IPS-20b (cell line): ENCODE measurements at regions not wholly inside any gene's neighbourhood (a gene's known extent, or its start where the extent isn't known, plus 50 kb on each side); places are given as distances from the start of the nearest gene placed in this dataset.

Experiments used
- H3K27ac ChIP-seq: one replicate; pipeline ENCODE4 v1.5.1; 2013; ENCODE audit warnings: low read length
- H3K27me3 ChIP-seq: 2 replicates; pipeline ENCODE4 v1.6.1; 2013; ENCODE audit warnings: mild to moderate bottlenecking, low read length, inconsistent platforms; ENCODE audit not compliant: insufficient read depth
- H3K36me3 ChIP-seq: 2 replicates; pipeline ENCODE4 v1.6.1; 2013; ENCODE audit warnings: low read depth, mild to moderate bottlenecking, inconsistent platforms, low read length, moderate library complexity; ENCODE audit not compliant: insufficient read depth
- H3K4me1 ChIP-seq: 2 replicates; pipeline ENCODE4 v1.6.1; 2013; ENCODE audit warnings: mild to moderate bottlenecking, control low read depth, inconsistent platforms, low read length, moderate library complexity; ENCODE audit not compliant: insufficient read depth
- H3K4me3 ChIP-seq: 2 replicates; pipeline ENCODE4 v1.5.1; 2013; ENCODE audit warnings: mild to moderate bottlenecking, low read length, inconsistent platforms
- H3K9ac ChIP-seq: 2 replicates; pipeline ENCODE4 v1.6.1; 2013; ENCODE audit warnings: low read depth, mild to moderate bottlenecking, inconsistent platforms, low read length, moderate library complexity
- H3K9me3 ChIP-seq: 2 replicates; pipeline ENCODE4 v1.6.1; 2013; ENCODE audit warnings: mild to moderate bottlenecking, low read depth, low read length, inconsistent platforms; ENCODE audit not compliant: insufficient read depth

DNA sequence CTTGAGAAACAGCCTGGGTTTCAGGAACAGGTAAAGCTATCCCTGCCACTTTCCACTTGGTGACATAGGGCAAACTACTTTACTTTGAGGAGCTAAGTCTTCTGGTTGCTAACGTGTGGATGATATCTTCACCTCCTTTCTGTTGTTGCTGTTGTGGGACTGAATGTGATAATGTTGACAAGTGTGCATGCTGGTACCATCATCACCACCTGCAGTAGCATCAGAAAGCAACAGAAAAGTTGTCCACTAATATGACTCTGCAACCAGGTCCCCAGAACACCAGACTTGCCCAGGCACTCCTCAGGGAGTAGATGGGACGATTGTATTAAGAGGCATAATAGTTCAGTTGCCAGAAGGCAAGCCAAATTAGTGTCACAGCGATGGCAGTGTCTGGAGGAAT is 203.2 kb upstream of the MCTP2 start:
- Histone ChIP-seq H3K36me3 (no peaks in the 10 kb centered on the region), H3K4me1 (no peaks in the 10 kb centered on the region), H3K27me3 (no peaks in the 10 kb centered on the region), H3K4me3 (no peak overlapping the region), H3K27ac (no peak overlapping the region), H3K9me3 (no peaks in the 10 kb centered on the region), H3K9ac (no peak overlapping the region)

DNA sequence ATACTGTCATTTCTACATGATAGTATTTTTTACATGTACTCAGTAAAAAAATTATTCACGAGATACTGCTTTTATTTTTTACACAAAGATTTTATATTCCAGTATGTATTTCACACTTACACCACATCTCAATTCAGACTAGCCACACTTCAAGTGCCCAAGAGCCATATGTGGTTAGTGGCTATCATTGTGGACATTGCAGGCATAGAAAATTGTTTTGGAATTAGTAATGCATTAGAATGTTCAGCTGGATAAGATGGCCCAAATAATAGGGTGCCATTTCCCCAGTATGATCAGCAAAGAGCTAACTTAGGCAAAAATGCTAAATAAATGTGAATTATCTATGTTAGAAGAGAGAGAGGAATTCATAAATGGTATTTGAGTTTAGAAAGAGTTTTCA is 203.8 kb upstream of the MCTP2 start:
- no peak overlapping the region for H3K9ac ChIP-seq
- H3K27me3 ChIP-seq: no peaks in the 10 kb centered on the region
- H3K36me3 ChIP-seq: no peaks in the 10 kb centered on the region
- H3K9me3 ChIP-seq: no peaks in the 10 kb centered on the region
- no peaks in the 10 kb centered on the region for H3K4me1 ChIP-seq
- no peak overlapping the region for H3K4me3 ChIP-seq
- no peak overlapping the region for H3K27ac ChIP-seq

DNA sequence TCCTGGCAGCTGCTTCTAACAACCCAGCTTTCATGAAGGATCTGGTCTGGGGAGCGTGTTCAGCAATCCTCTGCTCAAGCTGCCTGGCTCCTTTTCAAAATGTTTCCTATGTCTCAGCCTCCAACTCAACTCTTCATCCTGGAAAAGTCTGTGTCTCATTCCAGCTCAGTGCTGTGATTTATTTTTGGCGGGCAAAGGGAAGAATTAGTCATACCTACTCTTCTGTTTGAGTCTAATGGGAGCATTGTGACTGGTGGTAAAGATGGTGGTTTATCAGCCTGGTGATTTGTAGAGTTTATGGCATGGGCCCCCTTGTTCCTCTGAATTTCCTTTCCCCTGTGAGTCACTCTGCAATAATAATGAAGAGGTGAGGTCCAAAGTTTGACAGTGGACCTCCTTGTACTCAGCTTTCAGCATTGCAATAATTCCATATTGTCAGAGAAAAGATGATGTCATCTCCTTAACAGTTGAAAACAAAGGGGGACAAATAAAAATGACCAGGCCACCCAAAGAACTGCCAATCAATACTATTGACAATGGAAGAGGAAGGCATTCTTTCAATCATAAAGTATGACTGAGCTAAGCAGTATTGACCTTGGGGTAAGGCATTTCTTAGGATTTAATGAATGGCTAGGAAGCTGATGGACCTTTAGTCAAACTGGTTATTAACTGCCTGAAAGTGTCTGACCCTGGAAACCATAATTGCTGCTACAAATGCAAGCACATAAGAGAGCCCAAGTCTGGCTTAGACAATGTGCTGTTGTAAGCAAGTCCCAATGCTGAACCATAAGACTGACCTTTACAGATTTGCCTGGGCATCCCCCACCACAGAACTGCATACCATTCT is 204.7 kb upstream of the MCTP2 start:
- no peak overlapping the region for H3K4me3 ChIP-seq
- H3K9ac ChIP-seq: no peak overlapping the region
- no peaks in the 10 kb centered on the region for H3K4me1 ChIP-seq
- H3K36me3 ChIP-seq: no peaks in the 10 kb centered on the region
- no peaks in the 10 kb centered on the region for H3K9me3 ChIP-seq
- H3K27me3 ChIP-seq: no peaks in the 10 kb centered on the region
- no peak overlapping the region for H3K27ac ChIP-seq

DNA sequence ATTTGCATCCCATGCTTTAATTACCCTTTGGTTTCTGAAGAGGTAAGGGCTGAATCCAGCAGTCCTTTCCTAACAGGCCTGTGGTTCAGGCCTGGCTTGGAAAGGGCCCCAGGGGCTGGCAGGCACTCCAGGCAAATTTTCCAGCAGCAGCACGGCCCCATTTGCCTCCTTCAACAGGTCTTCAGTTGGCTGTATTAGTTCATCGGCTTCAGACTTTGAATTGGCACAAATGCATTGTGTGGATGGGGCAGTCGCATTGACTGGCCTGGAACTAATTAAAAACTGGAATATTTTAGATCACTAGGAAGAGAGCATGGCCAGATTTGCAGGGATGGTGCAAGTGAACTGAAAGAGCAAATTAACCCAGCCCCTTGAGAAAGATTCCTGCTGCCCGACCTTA is 207.8 kb upstream of the MCTP2 start:
- Histone ChIP-seq H3K27me3 (no peaks in the 10 kb centered on the region), H3K4me3 (no peak overlapping the region)

DNA sequence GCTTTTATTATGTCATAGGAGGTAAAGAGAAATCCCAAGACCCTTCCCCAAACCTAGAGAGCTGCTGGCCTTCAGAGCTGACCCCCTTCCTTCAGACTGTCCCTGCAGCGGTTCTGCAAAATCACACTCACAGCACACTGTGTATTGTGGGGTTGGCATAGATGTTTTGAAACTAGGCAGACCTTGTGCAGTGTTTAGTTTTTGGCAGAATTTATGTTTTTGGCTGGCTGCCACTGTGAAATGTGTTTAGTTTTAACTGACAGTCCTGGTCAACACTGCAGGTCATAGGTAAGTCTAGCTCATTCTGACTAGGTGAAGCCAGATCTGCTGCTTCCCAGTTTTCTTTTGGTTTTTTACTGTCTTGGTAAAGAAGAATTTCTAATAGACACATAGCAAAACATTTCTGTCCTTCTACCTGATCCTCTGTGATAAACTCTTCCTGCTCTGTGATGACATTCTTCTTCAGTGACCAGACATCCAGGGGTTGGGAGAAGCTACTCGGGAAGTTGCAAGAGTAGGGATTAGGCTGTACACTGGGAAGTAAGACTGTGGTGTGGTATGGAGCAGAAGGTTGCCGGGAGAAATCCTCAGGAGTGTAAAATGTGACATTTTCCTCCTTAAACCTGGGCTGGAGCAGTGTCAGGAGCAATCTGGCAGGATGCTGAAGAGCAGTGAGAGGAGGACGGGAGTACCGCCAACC is 209.6 kb upstream of the MCTP2 start:
- no peaks in the 10 kb centered on the region for H3K9me3 ChIP-seq
- H3K27me3 ChIP-seq: no peaks in the 10 kb centered on the region
- H3K4me3 ChIP-seq: no peak overlapping the region
- H3K9ac ChIP-seq: no peak overlapping the region
- H3K27ac ChIP-seq: no peak overlapping the region
- no peaks in the 10 kb centered on the region for H3K36me3 ChIP-seq
- no peaks in the 10 kb centered on the region for H3K4me1 ChIP-seq

More for the DNA sequence above, 207.8 kb upstream of the MCTP2 start:
- H3K9ac ChIP-seq: no peak overlapping the region
- H3K4me1 ChIP-seq: no peaks in the 10 kb centered on the region
- H3K27ac ChIP-seq: no peak overlapping the region
- no peaks in the 10 kb centered on the region for H3K9me3 ChIP-seq
- H3K36me3 ChIP-seq: no peaks in the 10 kb centered on the region

DNA sequence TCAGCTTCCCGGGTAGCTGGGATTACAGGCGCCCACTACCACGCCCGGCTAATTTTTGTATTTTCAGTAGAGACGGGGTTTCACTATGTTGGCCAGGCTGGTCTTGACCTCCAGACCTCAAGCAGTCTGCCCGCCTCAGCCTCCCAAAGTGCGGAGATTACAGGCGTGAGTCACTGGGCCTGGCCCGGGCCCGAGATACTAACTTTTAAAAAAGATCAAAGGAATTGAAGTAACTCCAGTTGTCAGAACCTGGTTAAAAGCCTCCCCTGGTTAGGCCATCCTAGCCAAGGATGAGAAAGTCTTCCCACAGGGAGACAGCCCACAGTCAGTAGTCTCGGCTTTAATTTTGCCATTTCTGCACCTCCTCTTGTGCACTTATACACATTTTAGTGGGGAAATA is 212.3 kb upstream of the MCTP2 start:
- Histone ChIP-seq H3K9me3 (no peaks in the 10 kb centered on the region), H3K36me3 (no peaks in the 10 kb centered on the region), H3K27me3 (no peaks in the 10 kb centered on the region), H3K9ac (no peak overlapping the region), H3K27ac (no peak overlapping the region), H3K4me1 (no peaks in the 10 kb centered on the region), H3K4me3 (no peak overlapping the region)

DNA sequence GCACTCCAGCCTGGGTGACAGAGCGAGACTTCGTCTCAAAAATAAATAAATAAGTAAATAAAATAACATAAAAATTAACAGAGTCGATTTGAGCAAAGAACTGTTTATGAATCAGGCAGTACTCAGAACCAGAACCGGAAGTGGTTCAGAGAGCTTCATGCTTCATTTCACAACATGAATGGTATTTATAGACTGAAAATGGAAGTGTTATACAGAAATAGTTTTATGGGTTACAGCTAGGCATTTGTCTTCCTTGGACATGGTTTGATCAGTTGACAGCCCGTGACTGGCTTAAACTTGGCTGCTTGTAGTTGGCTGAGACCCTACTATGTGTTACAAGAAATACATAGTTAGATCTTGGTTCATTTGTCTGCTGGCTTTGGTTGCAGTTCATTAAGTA is 216.0 kb upstream of the MCTP2 start:
- H3K36me3 ChIP-seq: no peaks in the 10 kb centered on the region
- no peak overlapping the region for H3K27ac ChIP-seq
- H3K9ac ChIP-seq: no peak overlapping the region
- H3K4me3 ChIP-seq: no peak overlapping the region
- no peaks in the 10 kb centered on the region for H3K27me3 ChIP-seq
- peaks cover 8% of the 10 kb centered on the region; the same call in 1 of the 2 replicates for H3K4me1 ChIP-seq
- no peaks in the 10 kb centered on the region for H3K9me3 ChIP-seq

DNA sequence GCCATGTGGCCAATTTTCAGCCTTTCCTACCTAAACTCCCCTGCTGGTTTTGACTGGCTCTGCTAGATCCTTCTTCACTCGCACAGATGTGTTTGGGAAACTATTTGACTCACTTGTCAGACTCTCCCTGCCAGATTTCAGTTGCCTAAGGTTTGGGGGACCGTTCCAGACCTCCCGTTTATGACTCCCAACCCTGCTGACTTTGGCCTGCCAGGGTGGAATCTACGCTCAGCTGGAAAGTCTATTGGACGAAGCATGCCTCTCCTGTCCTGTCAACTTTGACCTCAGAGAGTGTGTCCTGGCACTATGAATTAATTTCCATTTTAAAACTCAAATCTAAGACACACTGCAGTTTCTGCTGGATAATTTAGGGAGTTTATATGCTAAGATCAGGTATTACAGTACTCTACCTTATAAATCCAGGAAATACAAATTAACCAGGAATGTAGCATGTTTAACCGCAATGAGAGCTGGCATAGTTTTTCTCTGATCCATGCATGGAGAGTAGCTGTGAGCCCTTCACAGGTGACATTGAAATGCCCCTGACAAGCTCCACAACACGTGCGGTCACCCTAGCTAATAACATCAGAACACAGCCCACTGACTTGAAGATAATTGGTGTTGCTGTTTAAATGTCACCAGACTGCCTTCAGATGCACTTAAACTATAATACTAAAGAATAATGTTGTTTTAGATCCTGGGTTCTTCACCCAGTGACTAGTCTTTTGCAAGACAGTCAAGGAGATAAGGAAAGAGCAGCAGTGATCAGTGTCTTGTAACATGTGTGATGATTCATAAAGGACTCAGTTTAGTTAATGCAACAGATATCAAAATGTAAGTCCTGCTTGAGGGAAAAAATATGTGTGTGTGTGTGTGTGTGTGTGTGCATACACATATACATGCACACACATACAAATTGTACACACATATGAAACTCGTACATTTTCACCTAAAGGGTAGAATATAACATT is 223.0 kb upstream of the MCTP2 start:
- Histone ChIP-seq H3K9me3 (0 out of 2 replicates have a peak, but pooled peaks cover 4% of the 10 kb centered on the region), H3K4me3 (no peak overlapping the region), H3K9ac (no peak overlapping the region), H3K4me1 (peaks cover 9% of the 10 kb centered on the region; the same call in 1 of the 2 replicates), H3K27ac (no peak overlapping the region), H3K27me3 (no peaks in the 10 kb centered on the region), H3K36me3 (no peaks in the 10 kb centered on the region)

DNA sequence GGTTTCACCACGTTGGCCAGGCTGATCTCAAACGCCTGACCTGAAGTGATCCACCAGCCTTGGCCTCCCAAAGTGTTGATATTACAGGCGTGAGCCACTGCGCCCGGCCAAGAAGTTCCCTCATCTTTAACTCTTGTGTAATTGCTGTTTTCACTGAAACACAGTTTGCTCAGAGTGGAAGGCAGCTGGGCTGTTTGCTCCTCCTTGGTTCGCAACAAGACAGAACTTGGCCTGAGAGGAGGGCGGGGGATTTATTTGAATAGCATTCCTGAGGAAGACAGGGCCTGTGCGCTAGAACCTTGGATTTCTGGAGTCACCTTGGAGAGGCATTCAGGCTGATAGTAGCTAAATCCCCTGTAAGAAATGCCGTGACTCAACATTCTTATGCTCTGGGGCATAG is 226.7 kb upstream of the MCTP2 start:
- H3K4me1 ChIP-seq: no peaks in the 10 kb centered on the region; the same call in 1 of the 2 replicates
- no peak overlapping the region for H3K4me3 ChIP-seq
- H3K36me3 ChIP-seq: no peaks in the 10 kb centered on the region
- H3K27me3 ChIP-seq: no peaks in the 10 kb centered on the region
- H3K9me3 ChIP-seq: 0 out of 2 replicates have a peak, but pooled peaks cover 4% of the 10 kb centered on the region
- H3K27ac ChIP-seq: no peak overlapping the region
- no peak overlapping the region for H3K9ac ChIP-seq

DNA sequence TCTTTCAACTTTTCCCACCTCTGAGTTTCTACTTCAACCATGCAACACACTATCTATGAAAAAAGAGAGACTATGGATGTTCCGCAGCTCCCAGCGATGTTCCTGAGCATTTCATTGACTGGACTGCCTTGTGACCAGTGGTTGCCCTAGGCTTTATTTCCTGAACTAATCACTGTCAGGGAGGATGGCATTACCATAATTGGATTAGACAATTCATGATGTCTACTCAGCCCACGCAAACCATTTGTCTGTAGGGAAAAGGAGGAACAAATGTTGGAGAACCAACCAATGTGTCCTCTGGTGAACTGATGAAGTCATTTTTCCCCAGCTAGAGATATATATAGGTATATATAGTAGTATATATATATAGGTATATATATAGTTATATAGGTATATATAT is 229.3 kb upstream of the MCTP2 start:
- H3K27me3 ChIP-seq: no peaks in the 10 kb centered on the region
- no peak overlapping the region for H3K27ac ChIP-seq
- H3K4me1 ChIP-seq: no peaks in the 10 kb centered on the region; the same call in 1 of the 2 replicates
- H3K9me3 ChIP-seq: 0 out of 2 replicates have a peak, but pooled peaks cover 4% of the 10 kb centered on the region
- no peaks in the 10 kb centered on the region for H3K36me3 ChIP-seq
- no peak overlapping the region for H3K4me3 ChIP-seq
- no peak overlapping the region for H3K9ac ChIP-seq

DNA sequence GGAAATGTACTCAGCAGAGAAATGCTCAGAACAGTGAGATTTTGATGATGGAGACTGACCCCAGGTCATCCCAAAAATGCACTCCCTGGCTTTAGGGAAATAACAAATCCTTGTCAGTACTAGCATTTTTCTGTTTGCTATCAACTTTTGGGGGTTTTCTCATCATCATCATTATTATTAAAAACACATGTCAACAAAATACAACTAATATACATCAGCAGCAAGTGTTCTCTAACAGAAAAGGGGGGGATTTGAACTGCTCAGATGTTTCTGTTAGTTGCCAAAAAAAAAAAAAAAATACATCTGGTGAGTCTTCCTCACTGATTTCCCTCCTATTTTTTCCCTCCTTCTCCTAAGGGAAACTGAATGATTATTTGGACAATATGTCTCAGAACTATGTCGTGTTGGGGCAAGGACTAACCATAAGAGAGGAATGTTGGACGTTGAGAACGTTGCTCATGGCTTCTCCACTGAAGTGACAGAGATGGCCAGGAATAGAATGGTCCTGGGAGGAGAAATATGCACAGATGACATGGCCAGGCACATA is 230.0 kb upstream of the MCTP2 start:
- H3K9ac ChIP-seq: no peak overlapping the region
- no peaks in the 10 kb centered on the region for H3K36me3 ChIP-seq
- no peaks in the 10 kb centered on the region for H3K27me3 ChIP-seq
- no peaks in the 10 kb centered on the region; the same call in 1 of the 2 replicates for H3K4me1 ChIP-seq
- H3K27ac ChIP-seq: no peak overlapping the region
- H3K4me3 ChIP-seq: no peak overlapping the region
- H3K9me3 ChIP-seq: 0 out of 2 replicates have a peak, but pooled peaks cover 4% of the 10 kb centered on the region
